ENCODE measurements at regions not wholly inside any gene's neighbourhood (a gene's known extent, or its start where the extent isn't known, plus 50 kb on each side); places are given as distances from the start of the nearest gene placed in this dataset.

GRCh38 chr5:79859588-79859987 is 131.5 kb downstream of the MTX3 start:
- no peak overlapping the region for H3K4me3 ChIP-seq (ENCODE audit: severe bottlenecking)
- H3K36me3 ChIP-seq (ENCODE audit: low read depth) = no peaks in the 10 kb centered on the region
- H3K9me3 ChIP-seq (ENCODE audit: severe bottlenecking) = no peaks in the 10 kb centered on the region
- TF ChIP-seq CTCF (IDR thresholded peaks at IDR 0.05; ENCODE audit: poor library complexity, severe bottlenecking) = peak; percentile 10
- H3K4me1 ChIP-seq (ENCODE audit: insufficient read depth, poor library complexity, severe bottlenecking) = no peaks in the 10 kb centered on the region
- DNase-seq (ENCODE audit: low spot score) (no peak), ATAC-seq (ENCODE audit: low read depth) (no peak)
- no peaks in the 10 kb centered on the region for H3K27me3 ChIP-seq (ENCODE audit: insufficient read depth, poor library complexity, severe bottlenecking)
- H3K27ac ChIP-seq (ENCODE audit: poor library complexity, severe bottlenecking) = no peak overlapping the region

- Histone ChIP-seq H3K36me3 (ENCODE audit: low read depth) (no peaks in the 10 kb centered on the region), H3K9me3 (ENCODE audit: severe bottlenecking) (no peaks in the 10 kb centered on the region), H3K4me1 (ENCODE audit: insufficient read depth, poor library complexity, severe bottlenecking) (no peaks in the 10 kb centered on the region), H3K27me3 (ENCODE audit: insufficient read depth, poor library complexity, severe bottlenecking) (no peaks in the 10 kb centered on the region), H3K27ac (ENCODE audit: poor library complexity, severe bottlenecking) (no peak overlapping the region), H3K4me3 (ENCODE audit: severe bottlenecking) (no peak overlapping the region)
- peak; percentile 86 for TF ChIP-seq CTCF (IDR thresholded peaks at IDR 0.05; ENCODE audit: poor library complexity, severe bottlenecking)
- DNase-seq (ENCODE audit: low spot score) (no peak), ATAC-seq (ENCODE audit: low read depth) (no peak)
These were observed 132.7 kb downstream of the MTX3 start for GRCh38 chr5:79858410-79858723.

GRCh38 chr5:79857714-79858409 is 133.2 kb downstream of the MTX3 start:
- H3K36me3 ChIP-seq (ENCODE audit: low read depth) = no peaks in the 10 kb centered on the region
- H3K4me1 ChIP-seq (ENCODE audit: insufficient read depth, poor library complexity, severe bottlenecking) = no peaks in the 10 kb centered on the region
- ATAC-seq (ENCODE audit: low read depth) = peak; percentile 38; the same call in 1 of the 3 replicates
- H3K9me3 ChIP-seq (ENCODE audit: severe bottlenecking) = no peaks in the 10 kb centered on the region
- no peak overlapping the region for H3K27ac ChIP-seq (ENCODE audit: poor library complexity, severe bottlenecking)
- DNase-seq (ENCODE audit: low spot score) = no peak
- H3K27me3 ChIP-seq (ENCODE audit: insufficient read depth, poor library complexity, severe bottlenecking) = no peaks in the 10 kb centered on the region
- no peak overlapping the region for H3K4me3 ChIP-seq (ENCODE audit: severe bottlenecking)
- TF ChIP-seq CTCF (IDR thresholded peaks at IDR 0.05; ENCODE audit: poor library complexity, severe bottlenecking) = peak; percentile 98

GRCh38 chr5:79856456-79857055 is 134.5 kb downstream of the MTX3 start:
- DNase-seq (ENCODE audit: low spot score) (no peak), ATAC-seq (ENCODE audit: low read depth) (no peak)

More at GRCh38 chr5:79856456-79857055, 134.5 kb downstream of the MTX3 start:
- Histone ChIP-seq H3K27me3 (ENCODE audit: insufficient read depth, poor library complexity, severe bottlenecking) (no peaks in the 10 kb centered on the region), H3K27ac (ENCODE audit: poor library complexity, severe bottlenecking) (no peak overlapping the region), H3K36me3 (ENCODE audit: low read depth) (no peaks in the 10 kb centered on the region), H3K4me1 (ENCODE audit: insufficient read depth, poor library complexity, severe bottlenecking) (no peaks in the 10 kb centered on the region), H3K4me3 (ENCODE audit: severe bottlenecking) (no peak overlapping the region), H3K9me3 (ENCODE audit: severe bottlenecking) (no peaks in the 10 kb centered on the region)
- no peak for TF ChIP-seq CTCF (IDR thresholded peaks at IDR 0.05; ENCODE audit: poor library complexity, severe bottlenecking)
